ENCODE measurements at regions not wholly inside any gene's neighbourhood (a gene's known extent, or its start where the extent isn't known, plus 50 kb on each side); places are given as distances from the start of the nearest gene placed in this dataset.
"Not testable (repeated sequence)": the region's sequence is repeated elsewhere in the genome, so short reads cannot be mapped to it uniquely, and the experiment has no call there.

- no peak for DNase-seq
Measured at GRCh38 chr4:97432551-97432950, 710.7 kb downstream of the STPG2 start.

GRCh38 chr4:97437998-97438705, 705.1 kb downstream of the STPG2 start:
- not testable (repeated sequence) for DNase-seq

- no peak for DNase-seq
Measured at GRCh38 chr4:97453186-97453585, 690.1 kb downstream of the STPG2 start.

- peak in 2 of 3 experiments; percentile 15 to 74 for DNase-seq
Measured at GRCh38 chr4:97457253-97457652, 686.0 kb downstream of the STPG2 start.

DNA sequence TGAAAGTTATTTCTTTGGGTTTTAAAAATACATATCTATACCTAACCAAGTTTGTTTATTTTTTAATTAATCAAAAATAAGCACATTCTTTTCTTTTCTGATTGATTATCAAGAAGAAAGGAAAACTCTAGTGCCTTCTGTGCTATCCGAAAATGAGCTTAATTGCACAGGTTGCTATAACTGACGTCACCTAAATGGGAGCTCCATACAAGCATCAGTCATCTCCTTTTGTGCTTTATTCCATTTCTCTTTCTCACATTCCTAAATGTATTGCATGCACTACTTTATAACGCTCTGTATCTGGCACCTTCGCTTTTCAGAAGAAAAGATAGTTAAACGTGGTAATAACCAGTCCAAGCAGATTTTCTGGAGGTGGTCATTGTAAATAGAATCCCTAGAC, 675.0 kb downstream of the STPG2 start:
- DNase-seq: no peak

- no peak for DNase-seq
Measured at GRCh38 chr4:97475621-97476020, 667.7 kb downstream of the STPG2 start.

GRCh38 chr4:97477974-97478373, 665.3 kb downstream of the STPG2 start:
- DNase-seq: no peak

DNA sequence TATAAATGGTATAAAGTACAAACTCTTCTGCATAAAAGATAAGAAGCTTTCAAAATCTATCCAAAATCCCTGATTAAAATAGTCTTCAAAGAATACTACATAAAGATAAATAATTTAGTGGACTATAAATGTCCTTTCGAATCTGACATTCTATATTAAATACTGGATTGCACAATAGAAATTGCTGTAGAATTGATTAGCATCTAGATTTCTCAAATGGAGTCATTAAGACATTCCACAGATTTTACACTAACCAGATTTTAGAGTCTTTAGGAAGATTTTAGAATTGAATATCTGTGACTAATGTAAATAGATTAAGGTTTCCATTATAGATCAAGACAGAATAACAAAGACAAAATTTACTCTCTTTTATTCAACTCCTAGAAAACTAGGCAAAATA, 663.9 kb downstream of the STPG2 start:
- no peak for DNase-seq

DNA sequence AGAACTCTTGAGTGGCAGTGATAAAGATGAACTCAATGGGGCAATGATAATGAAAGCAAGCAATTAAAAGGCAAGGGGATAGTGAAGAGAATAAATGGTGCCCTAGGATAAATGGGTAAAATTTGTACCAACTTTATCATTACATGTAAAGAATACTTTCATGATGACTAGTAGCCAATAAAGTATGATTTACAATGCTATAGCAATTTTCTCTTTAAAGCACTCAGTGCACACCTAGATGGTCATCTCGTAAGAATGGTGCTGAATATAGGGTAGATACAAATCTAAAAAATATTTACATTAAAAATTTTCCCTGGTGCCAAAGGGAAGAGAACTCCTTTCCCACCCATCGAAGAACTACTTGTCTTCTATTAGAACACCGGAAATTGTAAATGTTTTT, 651.4 kb downstream of the STPG2 start:
- no peak for DNase-seq

DNA sequence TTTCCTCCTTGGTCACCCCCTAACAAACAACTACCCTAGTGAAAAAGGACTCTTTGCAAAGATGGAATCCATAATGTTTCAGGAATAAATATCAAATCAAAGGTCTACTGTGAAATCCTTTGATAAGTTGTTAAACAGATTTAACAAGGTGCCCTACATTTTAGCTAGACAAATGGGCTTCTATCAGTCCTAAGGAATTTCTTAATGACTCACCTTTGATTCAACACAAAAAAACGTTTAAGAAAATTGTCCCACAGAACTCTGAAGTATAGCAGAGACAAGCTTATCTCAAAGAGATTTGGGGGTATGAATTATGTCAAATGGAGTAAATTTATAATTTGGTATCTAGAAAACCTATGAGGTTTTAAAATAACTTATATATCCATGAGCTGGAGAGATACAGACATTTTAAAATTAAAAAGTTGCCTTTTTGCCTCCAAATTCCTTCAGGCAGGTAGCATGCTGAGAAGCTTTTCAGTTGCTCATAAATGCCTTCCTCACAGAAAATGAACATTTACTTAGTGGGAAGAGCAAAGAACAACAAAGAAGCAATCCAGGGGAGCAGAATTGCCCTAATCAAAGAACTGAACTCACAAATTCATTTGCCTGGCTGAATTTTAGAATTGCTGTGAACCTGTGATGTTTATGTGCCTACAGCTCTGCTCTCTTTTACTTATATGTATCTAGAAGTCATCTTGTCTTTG, 649.3 kb downstream of the STPG2 start:
- no peak for DNase-seq

- DNase-seq: peak in 2 of 3 experiments; percentile 7 to 55
Measured at GRCh38 chr4:97496298-97496873, 646.9 kb downstream of the STPG2 start.

DNA sequence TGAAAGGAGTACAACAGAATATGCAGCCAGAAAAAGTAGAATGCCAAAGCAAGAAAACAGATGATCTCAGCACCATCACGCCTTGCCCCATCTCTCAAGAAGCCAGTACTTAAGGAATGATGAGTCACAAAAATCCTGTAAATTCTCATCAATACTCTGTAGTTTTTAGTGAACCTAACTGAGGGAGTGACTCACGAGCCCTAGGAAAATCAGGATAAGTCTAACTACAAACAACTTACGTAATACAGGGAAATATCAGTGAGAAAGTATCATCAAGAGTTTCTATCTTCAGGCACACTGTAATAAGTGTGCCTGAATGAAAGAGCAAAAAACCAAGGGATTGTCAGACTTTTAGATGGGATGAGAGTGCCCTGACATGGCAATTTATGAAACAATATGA, 644.4 kb downstream of the STPG2 start:
- no peak for DNase-seq

DNA sequence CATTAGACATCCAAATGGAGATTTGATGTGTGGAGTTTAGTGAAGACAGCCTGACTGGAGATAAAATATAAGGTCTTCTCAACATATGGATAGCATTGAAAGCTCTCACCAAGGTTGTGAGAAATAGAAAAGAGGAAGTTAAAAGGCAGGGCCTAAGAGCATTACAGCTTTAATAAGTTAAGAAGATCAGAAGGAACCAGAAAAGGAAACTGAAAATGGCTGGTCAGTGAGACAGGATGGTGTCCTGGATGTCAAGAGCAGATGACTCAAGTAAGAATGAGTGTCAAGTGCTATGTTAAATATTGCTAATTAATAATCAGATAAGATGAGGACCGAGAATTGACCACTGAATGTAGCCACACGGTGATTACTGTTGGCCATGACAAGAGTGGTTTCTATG, 642.9 kb downstream of the STPG2 start:
- no peak for DNase-seq

GRCh38 chr4:97504713-97505112, 638.6 kb downstream of the STPG2 start:
- DNase-seq: no peak

- no peak for DNase-seq
Measured at GRCh38 chr4:97507587-97508245, 635.6 kb downstream of the STPG2 start.

Data from NCI-H1417 (cell line).